ENCODE measurements at regions not wholly inside any gene's neighbourhood (a gene's known extent, or its start where the extent isn't known, plus 50 kb on each side); places are given as distances from the start of the nearest gene placed in this dataset.

DNA sequence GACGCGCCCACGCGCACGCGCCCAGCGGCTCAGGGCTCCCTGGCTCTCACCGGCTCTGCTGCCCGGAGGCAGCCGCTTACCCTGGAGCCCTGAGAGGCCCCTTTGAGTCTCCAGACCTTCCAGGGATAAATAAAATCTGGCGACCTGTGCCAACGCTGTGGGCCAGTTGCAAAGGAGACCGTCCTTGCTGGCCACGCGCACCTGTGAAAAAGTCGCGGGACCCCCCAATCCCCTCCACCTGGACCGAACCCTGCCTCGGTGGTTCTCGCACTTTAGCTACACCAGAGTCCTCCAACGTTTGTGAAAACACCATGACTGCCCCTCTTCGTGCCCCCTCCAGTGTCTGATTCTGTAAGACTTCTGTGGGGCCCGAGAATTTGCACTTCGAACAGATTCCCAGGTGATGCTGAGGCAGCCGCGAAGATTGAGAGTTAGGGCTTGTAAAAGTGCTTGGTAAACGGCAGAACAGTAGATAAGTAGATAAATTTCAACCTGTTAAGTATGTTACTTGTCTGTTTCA lies 102.4 kb upstream of the SVIL start:
- no peak overlapping the region for H3K27ac ChIP-seq
- H3K79me2 ChIP-seq (ENCODE audit: insufficient read depth, low read depth): no peaks in the 10 kb centered on the region
- TF ChIP-seq, protein P1, sequence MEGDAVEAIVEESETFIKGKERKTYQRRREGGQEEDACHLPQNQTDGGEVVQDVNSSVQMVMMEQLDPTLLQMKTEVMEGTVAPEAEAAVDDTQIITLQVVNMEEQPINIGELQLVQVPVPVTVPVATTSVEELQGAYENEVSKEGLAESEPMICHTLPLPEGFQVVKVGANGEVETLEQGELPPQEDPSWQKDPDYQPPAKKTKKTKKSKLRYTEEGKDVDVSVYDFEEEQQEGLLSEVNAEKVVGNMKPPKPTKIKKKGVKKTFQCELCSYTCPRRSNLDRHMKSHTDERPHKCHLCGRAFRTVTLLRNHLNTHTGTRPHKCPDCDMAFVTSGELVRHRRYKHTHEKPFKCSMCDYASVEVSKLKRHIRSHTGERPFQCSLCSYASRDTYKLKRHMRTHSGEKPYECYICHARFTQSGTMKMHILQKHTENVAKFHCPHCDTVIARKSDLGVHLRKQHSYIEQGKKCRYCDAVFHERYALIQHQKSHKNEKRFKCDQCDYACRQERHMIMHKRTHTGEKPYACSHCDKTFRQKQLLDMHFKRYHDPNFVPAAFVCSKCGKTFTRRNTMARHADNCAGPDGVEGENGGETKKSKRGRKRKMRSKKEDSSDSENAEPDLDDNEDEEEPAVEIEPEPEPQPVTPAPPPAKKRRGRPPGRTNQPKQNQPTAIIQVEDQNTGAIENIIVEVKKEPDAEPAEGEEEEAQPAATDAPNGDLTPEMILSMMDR (conservative IDR thresholded peaks at IDR 0.05; ENCODE audit: low read depth, low read length): no peak
- no peak overlapping the region for H3K4me3 ChIP-seq (IDR thresholded peaks at IDR 0.05; ENCODE audit: insufficient read depth, low read depth, low read length)
- no peak overlapping the region for H3K4me2 ChIP-seq
- H3K9ac ChIP-seq: no peak overlapping the region
- peaks cover 5% of the 10 kb centered on the region for H3K4me1 ChIP-seq (ENCODE audit: low read depth, poor library complexity, severe bottlenecking)
- no peaks in the 10 kb centered on the region for H3K27me3 ChIP-seq (ENCODE audit: insufficient read depth, low read depth)
- no peaks in the 10 kb centered on the region for H3K36me3 ChIP-seq (ENCODE audit: insufficient read depth)
- no peak overlapping the region for H2AFZ ChIP-seq (ENCODE audit: low read depth)
- no peaks in the 10 kb centered on the region for H4K20me1 ChIP-seq (ENCODE audit: insufficient read depth)

DNA sequence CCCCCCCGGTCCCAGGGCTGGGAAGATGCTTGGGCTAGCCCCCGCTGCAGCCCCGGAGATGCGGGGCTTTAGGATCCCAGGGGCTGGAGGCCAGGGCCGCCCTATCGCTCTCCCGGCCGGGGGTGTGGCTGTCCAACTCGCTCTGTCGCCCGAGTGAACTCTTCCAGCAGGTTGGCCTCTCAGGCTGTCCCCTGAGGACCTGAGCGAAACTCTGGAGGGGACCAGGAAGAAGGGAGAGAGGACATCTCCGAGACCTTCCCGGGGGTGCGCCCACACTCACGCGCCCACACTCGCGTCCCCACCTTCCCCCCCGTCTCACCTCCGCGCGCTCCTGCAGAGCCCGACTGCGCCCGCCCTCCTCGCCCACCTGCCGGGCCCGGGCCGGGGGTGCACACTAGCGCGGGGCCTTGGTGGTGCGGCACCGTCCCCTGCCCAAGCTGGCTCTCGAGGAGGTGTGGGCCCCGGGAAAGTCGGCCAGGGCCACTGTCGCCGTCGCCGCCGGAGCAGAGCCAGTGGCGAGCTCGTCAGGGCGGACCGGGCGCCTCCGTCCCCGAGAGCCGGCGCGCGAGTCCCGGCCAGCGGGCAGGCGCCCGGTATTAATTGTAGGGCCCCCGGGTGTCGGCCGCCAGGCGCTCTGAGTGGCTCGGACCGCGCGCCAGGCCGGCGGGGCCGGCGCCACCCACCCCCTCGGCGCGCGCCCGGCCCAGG lies 101.7 kb upstream of the SVIL start:
- no peak overlapping the region for H3K4me3 ChIP-seq (IDR thresholded peaks at IDR 0.05; ENCODE audit: insufficient read depth, low read depth, low read length)

DNA sequence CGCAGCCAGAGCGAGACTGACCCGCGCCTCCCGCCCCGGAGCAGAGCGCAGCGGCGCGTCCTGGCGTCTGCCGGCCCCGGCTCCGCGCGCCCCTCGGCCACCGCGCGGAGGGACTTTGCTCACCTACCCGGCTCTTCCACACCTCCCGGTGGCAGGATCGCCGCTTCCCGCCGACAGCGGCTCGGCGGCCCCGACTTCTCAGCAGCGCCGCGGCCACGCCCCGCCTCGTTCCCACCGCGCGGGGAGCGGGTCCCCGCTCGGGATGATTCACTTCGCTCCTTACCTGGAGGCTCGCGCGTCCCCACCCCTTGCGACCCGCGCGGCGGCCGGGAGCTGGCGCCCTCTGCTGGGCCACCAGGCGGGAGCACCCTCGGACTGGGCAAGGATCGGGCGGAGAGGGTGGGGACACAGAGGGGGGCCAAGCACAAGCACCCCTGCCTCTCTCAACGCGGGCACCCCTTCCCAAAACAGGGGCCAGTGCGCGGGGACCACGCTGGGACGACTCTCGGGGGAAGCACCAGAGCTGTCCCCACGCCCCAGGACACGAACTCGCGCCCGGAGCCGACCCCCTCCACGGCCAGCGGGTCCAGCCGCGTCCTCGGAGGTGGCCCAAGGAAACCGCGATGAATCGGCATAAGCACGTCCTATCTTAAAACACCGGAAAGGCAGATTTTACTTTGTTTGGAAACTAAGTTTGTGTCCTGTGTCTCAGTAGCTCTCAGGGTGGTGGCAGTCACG lies 101.0 kb upstream of the SVIL start:
- Histone ChIP-seq H2AFZ (ENCODE audit: low read depth) (peak overlapping the region; percentile 93), H3K4me3 (IDR thresholded peaks at IDR 0.05; ENCODE audit: insufficient read depth, low read depth, low read length) (peak overlapping the region; percentile 38), H3K4me2 (peak overlapping the region; percentile 79), H3K4me1 (ENCODE audit: low read depth, poor library complexity, severe bottlenecking) (peaks cover 5% of the 10 kb centered on the region), H4K20me1 (ENCODE audit: insufficient read depth) (no peaks in the 10 kb centered on the region), H3K27ac (peak overlapping the region; percentile 37), H3K27me3 (ENCODE audit: insufficient read depth, low read depth) (no peaks in the 10 kb centered on the region), H3K9ac (peak overlapping the region; percentile 73), H3K79me2 (ENCODE audit: insufficient read depth, low read depth) (no peaks in the 10 kb centered on the region), H3K36me3 (ENCODE audit: insufficient read depth) (no peaks in the 10 kb centered on the region)
- TF ChIP-seq, protein P1 (conservative IDR thresholded peaks at IDR 0.05; ENCODE audit: low read depth, low read length): peak; percentile 82

More for the DNA sequence above, 101.7 kb upstream of the SVIL start:
- TF ChIP-seq, protein P1 (conservative IDR thresholded peaks at IDR 0.05; ENCODE audit: low read depth, low read length): no peak
- H3K27ac ChIP-seq: no peak overlapping the region
- no peaks in the 10 kb centered on the region for H3K27me3 ChIP-seq (ENCODE audit: insufficient read depth, low read depth)
- H3K4me1 ChIP-seq (ENCODE audit: low read depth, poor library complexity, severe bottlenecking): peaks cover 5% of the 10 kb centered on the region
- H3K9ac ChIP-seq: peak overlapping the region; percentile 73; the same call in 1 of the 2 replicates
- H3K36me3 ChIP-seq (ENCODE audit: insufficient read depth): no peaks in the 10 kb centered on the region
- H2AFZ ChIP-seq (ENCODE audit: low read depth): peak overlapping the region; percentile 93
- H3K79me2 ChIP-seq (ENCODE audit: insufficient read depth, low read depth): no peaks in the 10 kb centered on the region
- H4K20me1 ChIP-seq (ENCODE audit: insufficient read depth): no peaks in the 10 kb centered on the region
- peak overlapping the region; percentile 79 for H3K4me2 ChIP-seq

DNA sequence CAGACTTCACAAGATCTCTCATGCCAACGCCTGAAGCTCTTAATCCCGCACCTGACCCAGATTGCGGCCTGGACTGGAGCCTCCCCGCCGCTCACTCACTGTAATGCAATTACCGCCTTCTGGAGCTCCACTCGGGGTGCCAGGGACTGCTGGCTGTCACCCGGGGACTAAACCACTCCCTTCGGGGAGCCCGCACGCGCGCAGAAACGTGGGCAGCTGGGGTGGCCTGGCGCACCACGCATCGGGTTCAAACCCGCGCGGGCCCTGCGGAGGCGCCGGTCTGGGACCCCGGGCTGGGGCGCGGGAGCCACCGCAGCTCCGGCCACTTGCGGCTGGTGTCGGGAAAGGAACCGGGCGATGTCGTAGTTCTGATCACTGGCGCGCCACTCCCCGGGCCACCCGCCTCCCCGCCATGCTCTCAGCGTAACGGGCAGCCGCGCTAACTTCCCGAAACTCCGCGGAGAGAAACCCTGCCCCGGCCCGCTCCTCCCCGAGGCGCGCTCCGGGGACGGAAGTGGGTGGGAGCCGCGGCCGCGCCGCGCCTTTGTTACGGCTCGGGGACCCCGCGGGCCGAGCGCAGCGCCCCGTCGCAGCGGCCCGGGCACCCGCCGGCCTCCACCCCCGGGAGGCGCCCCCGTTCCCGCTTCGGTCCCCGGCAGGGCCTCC lies 100.3 kb upstream of the SVIL start:
- Histone ChIP-seq H3K79me2 (ENCODE audit: insufficient read depth, low read depth) (no peaks in the 10 kb centered on the region), H3K9ac (peak overlapping the region; percentile 73), H3K27ac (peak overlapping the region; percentile 37), H3K4me1 (ENCODE audit: low read depth, poor library complexity, severe bottlenecking) (peaks cover 5% of the 10 kb centered on the region), H3K4me3 (IDR thresholded peaks at IDR 0.05; ENCODE audit: insufficient read depth, low read depth, low read length) (peak overlapping the region; percentile 38), H2AFZ (ENCODE audit: low read depth) (peak overlapping the region; percentile 93), H3K36me3 (ENCODE audit: insufficient read depth) (no peaks in the 10 kb centered on the region), H3K27me3 (ENCODE audit: insufficient read depth, low read depth) (no peaks in the 10 kb centered on the region), H4K20me1 (ENCODE audit: insufficient read depth) (no peaks in the 10 kb centered on the region), H3K4me2 (peak overlapping the region; percentile 79)
- TF ChIP-seq, protein P1 (conservative IDR thresholded peaks at IDR 0.05; ENCODE audit: low read depth, low read length): no peak

Measured in KMS-11 (cell line).